LNCaP clone FGC (cell line): ENCODE measurements at regions not wholly inside any gene's neighbourhood (a gene's known extent, or its start where the extent isn't known, plus 50 kb on each side); places are given as distances from the start of the nearest gene placed in this dataset.
"Not testable (repeated sequence)": the region's sequence is repeated elsewhere in the genome, so short reads cannot be mapped to it uniquely, and the experiment has no call there.

Source experiments
- DNase-seq: peaks from one replicate; pipeline ENCODE4 v3.0.0-alpha.2; 2011; ENCODE audit warnings: low read depth
- H3K4me3 ChIP-seq: 2 replicates; pipeline ENCODE4 v1.5.1; 2011; ENCODE audit warnings: mild to moderate bottlenecking, low read depth, low read length, control low read depth
- TF ChIP-seq, protein P1 (sequence below): IDR thresholded peaks from 2 replicates; pipeline ENCODE4 v1.5.1; 2012; ENCODE audit warnings: mild to moderate bottlenecking; ENCODE audit not compliant: control insufficient read depth, insufficient read depth; ENCODE audit errors: extremely low read depth

- H3K4me3 ChIP-seq, result no peak overlapping the region
- TF ChIP-seq, protein P1, sequence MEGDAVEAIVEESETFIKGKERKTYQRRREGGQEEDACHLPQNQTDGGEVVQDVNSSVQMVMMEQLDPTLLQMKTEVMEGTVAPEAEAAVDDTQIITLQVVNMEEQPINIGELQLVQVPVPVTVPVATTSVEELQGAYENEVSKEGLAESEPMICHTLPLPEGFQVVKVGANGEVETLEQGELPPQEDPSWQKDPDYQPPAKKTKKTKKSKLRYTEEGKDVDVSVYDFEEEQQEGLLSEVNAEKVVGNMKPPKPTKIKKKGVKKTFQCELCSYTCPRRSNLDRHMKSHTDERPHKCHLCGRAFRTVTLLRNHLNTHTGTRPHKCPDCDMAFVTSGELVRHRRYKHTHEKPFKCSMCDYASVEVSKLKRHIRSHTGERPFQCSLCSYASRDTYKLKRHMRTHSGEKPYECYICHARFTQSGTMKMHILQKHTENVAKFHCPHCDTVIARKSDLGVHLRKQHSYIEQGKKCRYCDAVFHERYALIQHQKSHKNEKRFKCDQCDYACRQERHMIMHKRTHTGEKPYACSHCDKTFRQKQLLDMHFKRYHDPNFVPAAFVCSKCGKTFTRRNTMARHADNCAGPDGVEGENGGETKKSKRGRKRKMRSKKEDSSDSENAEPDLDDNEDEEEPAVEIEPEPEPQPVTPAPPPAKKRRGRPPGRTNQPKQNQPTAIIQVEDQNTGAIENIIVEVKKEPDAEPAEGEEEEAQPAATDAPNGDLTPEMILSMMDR, result no peak
These were observed 232.3 kb upstream of the ELL2 start for GRCh38 chr5:96193946-96194345.

GRCh38 chr5:96189987-96190386 lies 228.3 kb upstream of the ELL2 start:
- TF ChIP-seq, protein P1, result no peak
- no peak overlapping the region for H3K4me3 ChIP-seq
- DNase-seq, result no peak

More at GRCh38 chr5:96193946-96194345, 232.3 kb upstream of the ELL2 start:
- no peak for DNase-seq

GRCh38 chr5:96189028-96189826 lies 227.6 kb upstream of the ELL2 start:
- no peak for DNase-seq
- TF ChIP-seq, protein P1, result no peak
- H3K4me3 ChIP-seq, result no peak overlapping the region

GRCh38 chr5:96187309-96188027 lies 225.8 kb upstream of the ELL2 start:
- no peak for DNase-seq
- TF ChIP-seq, protein P1, result no peak
- H3K4me3 ChIP-seq, result no peak overlapping the region

DNA sequence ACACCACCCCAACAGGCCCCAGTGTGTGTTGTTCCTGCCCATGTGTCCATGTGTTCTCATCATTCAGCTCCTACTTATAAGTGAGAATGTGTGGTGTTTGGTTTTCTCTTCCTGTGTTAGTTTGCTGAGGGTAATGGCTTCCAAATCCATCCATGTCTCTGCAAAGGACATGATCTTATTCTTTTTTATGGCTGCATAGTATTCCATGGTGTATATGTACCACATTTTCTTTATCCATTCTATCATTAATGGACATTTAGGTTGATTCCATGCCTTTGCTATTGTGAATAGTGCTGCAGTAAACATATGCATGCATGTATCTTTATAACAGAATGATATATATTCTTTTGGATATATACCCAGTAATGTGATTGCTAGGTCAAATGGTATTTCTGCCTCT lies 222.9 kb upstream of the ELL2 start:
- H3K4me3 ChIP-seq, DNase-seq: not testable (repeated sequence)

DNA sequence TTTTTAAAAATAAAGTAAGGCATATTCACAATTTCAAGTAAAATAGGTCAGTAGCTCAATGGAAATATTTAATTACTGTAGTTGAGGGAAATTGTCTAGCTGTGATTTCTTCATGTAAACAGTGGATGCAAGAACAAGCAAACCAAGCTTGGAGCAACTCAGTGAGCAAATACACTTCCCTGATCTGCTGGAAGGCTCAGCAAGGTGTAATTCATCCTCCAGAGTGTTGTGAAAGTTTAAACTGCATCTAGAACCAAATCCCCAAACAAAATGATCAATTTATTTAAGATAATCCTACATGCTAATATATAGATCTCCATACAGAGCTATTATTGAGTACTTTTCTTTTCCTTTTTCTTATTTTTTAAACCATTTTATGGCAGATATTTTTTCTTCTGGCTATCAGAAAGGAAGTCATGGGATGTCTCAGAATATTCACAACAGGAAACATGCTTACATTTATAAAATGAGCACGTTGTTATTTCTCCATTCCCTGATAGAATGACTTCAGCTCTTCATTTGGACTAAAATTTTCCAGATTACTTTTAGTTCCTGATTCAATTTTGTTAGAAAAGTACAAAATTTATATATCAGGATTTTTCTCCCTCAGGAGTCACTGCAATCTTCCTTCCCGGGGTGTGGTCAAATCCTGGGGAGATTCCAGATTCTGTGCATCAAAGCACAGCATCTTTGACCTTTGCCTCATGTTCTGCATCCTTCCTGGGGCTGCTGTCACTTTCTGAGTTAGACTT lies 219.2 kb upstream of the ELL2 start:
- no peak overlapping the region for H3K4me3 ChIP-seq
- TF ChIP-seq, protein P1, result no peak
- no peak for DNase-seq

DNA sequence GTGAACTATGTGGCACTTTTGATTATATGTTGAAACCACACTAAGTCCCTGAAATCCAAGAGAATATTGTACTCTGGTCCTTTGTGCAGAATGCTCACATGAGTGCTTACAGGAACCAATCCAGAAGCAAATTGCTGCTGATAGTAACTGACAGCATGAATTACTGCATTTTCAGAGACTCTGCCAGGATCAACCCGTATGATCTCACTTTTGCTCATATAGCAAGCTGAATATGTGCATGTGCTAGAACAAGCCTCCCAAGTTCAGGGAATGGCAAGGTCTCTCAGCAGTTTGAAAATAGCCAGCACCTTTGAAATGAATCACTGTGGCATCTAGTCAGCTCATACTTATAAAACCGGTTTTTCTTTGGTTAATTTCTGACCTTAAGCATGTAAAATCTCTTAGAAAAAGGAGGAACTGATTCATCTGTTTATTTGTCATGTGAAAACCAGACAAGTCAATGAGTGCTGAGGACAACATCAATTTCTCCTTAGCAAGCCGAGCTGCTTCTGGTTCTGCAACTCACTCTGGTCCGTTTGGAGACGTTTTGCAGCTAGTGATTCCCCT lies 215.7 kb upstream of the ELL2 start:
- no peak for DNase-seq
- TF ChIP-seq, protein P1, result no peak
- no peak overlapping the region for H3K4me3 ChIP-seq
